GM12801 (cell line): ENCODE measurements at regions not wholly inside any gene's neighbourhood (a gene's known extent, or its start where the extent isn't known, plus 50 kb on each side); places are given as distances from the start of the nearest gene placed in this dataset.

Experiments used
- TF ChIP-seq, protein P1 (sequence below): IDR thresholded peaks from one replicate; pipeline ENCODE4 v1.5.1; 2011; ENCODE audit warnings: control low read depth; ENCODE audit not compliant: insufficient read length; ENCODE audit errors: extremely low read depth

DNA sequence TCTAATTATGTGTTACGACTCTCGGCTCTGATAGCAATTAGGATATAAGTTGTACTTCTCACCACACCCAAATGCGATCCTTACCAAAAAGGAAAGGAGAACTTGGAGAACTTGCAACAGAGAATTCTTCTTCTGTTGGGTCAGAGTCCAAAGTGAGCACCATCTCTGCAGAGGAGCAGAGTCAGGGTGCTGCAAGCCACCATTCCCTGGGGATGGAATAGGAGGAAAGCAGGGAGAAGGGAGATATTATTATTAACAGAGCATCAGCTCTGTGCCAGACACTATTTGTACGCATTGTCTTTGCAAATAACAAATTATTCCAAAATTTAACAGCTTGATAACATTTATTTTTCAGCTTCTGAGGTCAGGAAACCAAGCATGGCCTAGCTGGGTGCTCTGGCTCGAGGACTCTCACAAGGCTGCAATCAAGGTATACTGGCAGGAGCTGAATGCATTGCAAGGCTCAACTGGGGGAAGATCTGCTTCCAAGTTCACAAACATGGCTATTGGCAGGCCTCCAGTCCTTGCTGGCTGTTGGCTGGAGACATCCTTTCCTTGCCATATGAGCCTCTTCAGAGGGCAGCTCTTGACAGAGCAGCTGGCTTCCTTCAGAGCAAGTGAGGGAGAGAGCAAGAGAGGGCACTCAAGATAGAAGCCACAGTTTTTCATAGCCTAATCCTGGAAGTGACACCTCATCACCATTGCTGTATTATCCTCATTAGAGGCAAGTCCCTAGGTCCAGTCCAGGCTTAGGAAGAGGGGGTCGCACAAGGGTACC, 296.2 kb upstream of the CDH5 start:
- TF ChIP-seq, protein P1, sequence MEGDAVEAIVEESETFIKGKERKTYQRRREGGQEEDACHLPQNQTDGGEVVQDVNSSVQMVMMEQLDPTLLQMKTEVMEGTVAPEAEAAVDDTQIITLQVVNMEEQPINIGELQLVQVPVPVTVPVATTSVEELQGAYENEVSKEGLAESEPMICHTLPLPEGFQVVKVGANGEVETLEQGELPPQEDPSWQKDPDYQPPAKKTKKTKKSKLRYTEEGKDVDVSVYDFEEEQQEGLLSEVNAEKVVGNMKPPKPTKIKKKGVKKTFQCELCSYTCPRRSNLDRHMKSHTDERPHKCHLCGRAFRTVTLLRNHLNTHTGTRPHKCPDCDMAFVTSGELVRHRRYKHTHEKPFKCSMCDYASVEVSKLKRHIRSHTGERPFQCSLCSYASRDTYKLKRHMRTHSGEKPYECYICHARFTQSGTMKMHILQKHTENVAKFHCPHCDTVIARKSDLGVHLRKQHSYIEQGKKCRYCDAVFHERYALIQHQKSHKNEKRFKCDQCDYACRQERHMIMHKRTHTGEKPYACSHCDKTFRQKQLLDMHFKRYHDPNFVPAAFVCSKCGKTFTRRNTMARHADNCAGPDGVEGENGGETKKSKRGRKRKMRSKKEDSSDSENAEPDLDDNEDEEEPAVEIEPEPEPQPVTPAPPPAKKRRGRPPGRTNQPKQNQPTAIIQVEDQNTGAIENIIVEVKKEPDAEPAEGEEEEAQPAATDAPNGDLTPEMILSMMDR: no peak

DNA sequence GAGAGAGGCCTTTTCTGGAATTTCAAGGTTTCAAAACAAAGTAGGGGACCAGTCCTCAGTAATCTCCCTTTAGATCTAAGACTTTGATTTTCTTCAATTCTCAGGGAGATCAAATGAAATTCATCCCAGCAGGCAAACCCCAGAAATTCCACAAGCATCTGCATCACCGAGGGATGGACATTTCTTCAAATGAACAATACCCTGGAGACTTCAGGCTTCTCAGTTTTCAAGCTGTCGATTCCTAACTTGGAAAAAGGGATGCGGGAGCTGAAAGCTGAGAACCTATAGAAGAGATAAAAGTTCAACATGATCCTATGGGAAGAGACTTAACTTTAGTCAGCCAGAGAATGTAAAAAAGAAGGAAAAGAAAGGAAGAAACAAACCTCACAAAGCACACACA, 296.9 kb upstream of the CDH5 start:
- TF ChIP-seq, protein P1: no peak

DNA sequence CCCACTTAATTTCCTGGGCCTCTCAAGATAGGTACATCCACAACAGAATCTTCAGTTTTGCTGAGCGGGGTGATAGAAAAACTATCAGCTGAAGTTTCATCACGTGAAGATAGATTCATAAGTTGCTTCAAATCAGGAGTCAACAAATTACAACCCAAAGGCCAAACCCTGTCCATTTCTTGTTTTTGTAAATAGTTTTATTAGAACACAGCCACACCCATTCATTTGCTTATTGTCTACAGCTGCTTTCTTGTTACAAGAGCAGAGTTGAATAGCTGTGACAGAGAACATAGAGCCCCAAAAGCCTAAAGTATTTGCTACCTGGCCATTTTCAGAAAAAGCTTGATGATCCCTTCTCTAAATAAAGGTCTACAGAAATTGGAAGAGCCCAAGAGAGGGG, 300.1 kb upstream of the CDH5 start:
- TF ChIP-seq, protein P1: no peak

DNA sequence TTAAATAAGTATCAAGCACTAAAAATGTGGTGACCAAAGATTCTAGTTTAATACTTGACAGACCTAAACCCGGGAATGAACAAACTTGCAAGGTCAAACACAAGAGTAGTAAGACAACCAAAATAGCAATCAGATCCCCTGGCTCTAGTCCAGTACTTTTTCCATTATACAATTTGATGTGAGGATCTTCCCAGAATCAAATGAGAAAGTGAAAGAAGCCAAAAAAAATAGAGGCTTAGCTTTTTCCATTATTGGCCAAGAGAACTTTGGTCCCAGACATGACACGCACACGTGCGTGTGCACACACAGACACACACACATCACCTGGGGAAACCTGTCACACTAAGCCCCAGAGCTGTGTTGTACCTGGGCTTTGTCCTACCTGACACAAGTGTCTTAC, 300.6 kb upstream of the CDH5 start:
- TF ChIP-seq, protein P1: no peak

DNA sequence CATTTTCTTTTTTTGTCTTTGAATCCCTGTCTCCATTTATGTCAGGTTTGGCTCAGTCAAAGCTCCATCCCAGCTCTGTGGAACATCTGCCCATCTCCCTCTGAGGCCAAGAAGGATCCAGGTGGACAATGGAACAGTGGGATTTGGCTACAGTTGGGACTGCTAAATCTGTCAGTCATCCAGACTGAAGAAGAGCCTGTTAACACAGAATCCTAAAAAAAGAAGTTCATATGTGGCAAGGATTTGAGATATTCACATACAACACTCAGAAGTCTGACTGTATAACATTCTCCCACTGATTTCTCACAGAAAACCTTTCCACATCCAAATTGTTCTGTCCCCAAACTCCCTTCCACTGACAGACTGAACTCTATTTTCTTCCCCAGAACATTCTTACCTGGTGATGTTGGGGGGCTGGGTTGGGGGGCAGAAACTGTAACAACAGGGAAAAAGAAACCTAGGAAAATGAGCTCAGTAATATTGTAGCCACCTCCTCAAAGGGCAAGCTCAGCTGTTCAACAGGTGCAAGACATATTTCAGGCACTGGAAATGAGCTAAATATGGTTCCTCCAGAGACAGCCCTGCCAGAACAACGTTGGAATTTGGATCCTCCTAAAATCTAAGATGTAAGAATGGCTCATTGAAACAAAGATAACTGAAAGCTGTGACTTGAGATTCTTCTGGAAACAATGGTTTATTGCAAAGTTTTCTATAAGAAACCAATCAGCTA, 301.5 kb upstream of the CDH5 start:
- TF ChIP-seq, protein P1: no peak

DNA sequence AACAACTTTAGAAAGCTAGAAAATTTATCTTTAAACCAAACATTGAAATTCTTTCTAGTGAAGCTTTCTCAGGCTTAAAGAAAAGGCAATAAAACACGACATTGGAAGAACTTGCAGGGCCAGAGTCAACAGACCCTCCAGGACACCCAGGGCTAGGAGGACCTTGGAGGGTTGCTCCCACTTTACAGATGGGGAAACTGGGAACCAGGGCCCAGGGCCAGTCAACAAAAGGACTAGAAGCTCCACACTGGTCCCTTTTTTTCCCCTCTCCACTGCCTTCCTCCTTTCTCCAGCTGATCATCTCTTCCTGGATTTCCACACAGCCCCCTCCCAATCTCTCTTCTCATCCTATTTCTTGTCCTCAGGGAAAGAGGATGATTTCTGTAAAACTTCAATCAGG, 307.7 kb upstream of the CDH5 start:
- TF ChIP-seq, protein P1: no peak

DNA sequence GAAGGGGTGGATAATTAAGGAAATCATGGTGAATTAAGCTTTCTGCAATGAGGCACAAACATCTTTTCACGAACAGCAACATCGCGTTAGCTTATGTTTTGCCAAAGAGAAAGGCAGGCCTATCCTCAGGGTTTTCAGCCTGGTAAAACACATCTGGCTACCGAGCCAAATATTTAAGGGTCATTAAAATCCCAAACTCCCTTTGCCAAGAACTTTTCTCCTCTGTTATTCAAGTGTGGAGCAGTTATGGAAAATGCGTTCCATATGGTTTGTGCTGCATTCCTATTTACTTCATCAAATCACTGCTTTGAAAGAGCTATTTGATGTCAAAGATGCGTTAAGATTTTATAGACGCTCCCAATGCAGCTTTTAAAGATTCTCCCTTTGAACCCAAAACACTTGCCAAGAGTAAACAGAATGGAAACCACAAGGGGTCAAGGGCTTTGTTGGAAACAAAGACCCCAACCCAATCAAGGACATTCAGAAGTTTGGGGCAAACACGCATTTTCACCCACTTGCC, 308.3 kb upstream of the CDH5 start:
- TF ChIP-seq, protein P1: no peak
